Gastrocnemius medialis (tissue), 4 donors: ENCODE measurements at regions not wholly inside any gene's neighbourhood (a gene's known extent, or its start where the extent isn't known, plus 50 kb on each side); places are given as distances from the start of the nearest gene placed in this dataset.

Source experiments
- POLR2A ChIP-seq, 2 donors: fragments of 450-650 bp; IDR thresholded peaks; one replicate each; pipeline ENCODE4 v1.6.1; 2017; ENCODE audit warnings: antibody characterized with exemption in 2 of 2, mild to moderate bottlenecking in 2 of 2, moderate library complexity in 2 of 2
- TF ChIP-seq, protein P1 (sequence below), 5 experiments: fragments of 450-650 bp in 3 of 5; fragments of 200-600 bp in 2 of 5; sonication (generic) in 2 of 5; IDR thresholded peaks in 4 of 5; conservative IDR thresholded peaks in 1 of 5; 1 replicate in 4 of 5; 2 replicates in 1 of 5; pipeline ENCODE4 v1.5.1; 2016 to 2019; ENCODE audit warnings: antibody characterized with exemption in 5 of 5, mild to moderate bottlenecking in 3 of 5, moderate library complexity in 3 of 5

DNA sequence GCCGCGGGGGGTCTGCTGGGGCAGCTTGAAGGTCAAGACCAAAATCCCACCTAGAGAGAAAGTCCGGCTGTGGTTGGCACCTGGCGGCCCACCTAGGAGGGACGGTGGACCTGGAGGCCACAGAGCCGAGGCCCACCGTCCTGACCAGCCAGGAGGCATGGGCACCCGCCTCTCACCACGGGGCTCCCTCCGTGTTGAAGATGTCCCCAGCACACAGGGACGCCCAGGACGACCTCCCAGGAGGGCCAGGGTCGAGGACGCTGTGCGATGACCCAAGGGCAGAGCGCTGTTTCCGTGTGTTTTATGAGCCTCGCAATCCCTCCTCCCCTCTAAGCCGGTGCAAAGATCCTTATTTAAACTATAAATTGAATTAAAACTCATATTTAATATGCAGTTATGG lies 131.2 kb downstream of the C16orf95 start:
- TF ChIP-seq, protein P1, sequence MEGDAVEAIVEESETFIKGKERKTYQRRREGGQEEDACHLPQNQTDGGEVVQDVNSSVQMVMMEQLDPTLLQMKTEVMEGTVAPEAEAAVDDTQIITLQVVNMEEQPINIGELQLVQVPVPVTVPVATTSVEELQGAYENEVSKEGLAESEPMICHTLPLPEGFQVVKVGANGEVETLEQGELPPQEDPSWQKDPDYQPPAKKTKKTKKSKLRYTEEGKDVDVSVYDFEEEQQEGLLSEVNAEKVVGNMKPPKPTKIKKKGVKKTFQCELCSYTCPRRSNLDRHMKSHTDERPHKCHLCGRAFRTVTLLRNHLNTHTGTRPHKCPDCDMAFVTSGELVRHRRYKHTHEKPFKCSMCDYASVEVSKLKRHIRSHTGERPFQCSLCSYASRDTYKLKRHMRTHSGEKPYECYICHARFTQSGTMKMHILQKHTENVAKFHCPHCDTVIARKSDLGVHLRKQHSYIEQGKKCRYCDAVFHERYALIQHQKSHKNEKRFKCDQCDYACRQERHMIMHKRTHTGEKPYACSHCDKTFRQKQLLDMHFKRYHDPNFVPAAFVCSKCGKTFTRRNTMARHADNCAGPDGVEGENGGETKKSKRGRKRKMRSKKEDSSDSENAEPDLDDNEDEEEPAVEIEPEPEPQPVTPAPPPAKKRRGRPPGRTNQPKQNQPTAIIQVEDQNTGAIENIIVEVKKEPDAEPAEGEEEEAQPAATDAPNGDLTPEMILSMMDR (IDR thresholded peaks at IDR 0.05 in 4 of 5, conservative IDR thresholded peaks at IDR 0.05 in 1 of 5): no peak
- TF ChIP-seq POLR2A (IDR thresholded peaks at IDR 0.05): no peak
